ENCODE measurements at regions not wholly inside any gene's neighbourhood (a gene's known extent, or its start where the extent isn't known, plus 50 kb on each side); places are given as distances from the start of the nearest gene placed in this dataset.

GRCh38 chr9:86893811-86894490 is 53.4 kb downstream of the GAS1 start:
- DNase-seq = no peak

GRCh38 chr9:86892576-86892975 is 54.7 kb downstream of the GAS1 start:
- DNase-seq = no peak

DNA sequence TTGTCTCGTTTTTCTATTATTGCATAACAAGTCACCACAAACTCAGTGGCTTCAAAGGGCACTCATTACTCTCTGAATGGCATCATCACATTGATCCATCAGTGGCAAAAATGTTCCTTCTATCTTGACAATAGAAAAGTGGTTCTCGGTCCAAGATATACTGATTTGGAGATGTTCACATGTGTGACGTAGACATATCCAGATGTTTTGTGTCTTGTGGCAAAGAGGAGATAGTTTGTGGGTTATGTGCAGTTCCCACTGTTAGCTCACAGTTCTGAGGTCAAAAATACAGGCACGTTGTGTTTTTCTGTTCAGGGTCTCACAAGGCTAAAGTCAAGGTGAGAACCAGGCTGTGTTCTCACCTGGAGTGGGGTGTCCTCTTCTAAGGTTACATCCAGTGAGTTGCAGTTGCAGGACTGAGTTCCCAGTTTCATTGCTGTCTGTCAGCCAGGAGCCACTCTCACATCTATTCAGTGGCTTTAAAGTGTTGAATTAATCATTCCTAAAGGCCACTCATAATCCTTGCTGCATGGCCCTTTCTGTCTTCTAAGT is 55.3 kb downstream of the GAS1 start:
- no peak for DNase-seq

GRCh38 chr9:86891091-86891490 is 56.2 kb downstream of the GAS1 start:
- no peak for DNase-seq

- no peak for DNase-seq
Measured at GRCh38 chr9:86885232-86885631, 62.1 kb downstream of the GAS1 start.

GRCh38 chr9:86876621-86877196 is 70.6 kb downstream of the GAS1 start:
- DNase-seq = no peak

- no peak for DNase-seq
Measured at GRCh38 chr9:86868616-86869015, 78.7 kb downstream of the GAS1 start.

- DNase-seq = no peak
Measured at GRCh38 chr9:86867804-86868313, 79.4 kb downstream of the GAS1 start.

- DNase-seq = no peak
Measured at GRCh38 chr9:86865952-86866351, 81.4 kb downstream of the GAS1 start.

GRCh38 chr9:86860006-86860405 is 87.3 kb downstream of the GAS1 start:
- DNase-seq = no peak

- DNase-seq = no peak
Measured at GRCh38 chr9:86859056-86859455, 88.2 kb downstream of the GAS1 start.

DNA sequence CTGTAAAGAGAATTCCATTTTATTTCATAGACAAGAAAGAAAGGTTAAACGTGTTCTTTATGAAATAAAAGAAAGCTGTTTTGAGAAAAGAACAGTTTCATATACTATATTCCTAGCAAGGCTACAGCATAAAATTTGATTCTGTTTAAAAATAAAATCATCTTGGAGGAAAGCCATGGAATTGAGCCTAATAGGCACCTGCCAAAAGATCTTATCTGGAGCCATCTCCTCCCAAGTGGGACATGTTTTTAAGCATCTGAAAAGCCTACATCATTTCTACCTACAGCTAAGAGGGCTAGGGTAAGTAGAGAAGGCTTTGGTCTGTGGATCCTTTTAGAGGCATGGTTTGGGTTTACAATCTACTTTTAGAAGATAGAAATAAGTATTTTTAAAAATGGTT is 89.3 kb downstream of the GAS1 start:
- DNase-seq = no peak

DNA sequence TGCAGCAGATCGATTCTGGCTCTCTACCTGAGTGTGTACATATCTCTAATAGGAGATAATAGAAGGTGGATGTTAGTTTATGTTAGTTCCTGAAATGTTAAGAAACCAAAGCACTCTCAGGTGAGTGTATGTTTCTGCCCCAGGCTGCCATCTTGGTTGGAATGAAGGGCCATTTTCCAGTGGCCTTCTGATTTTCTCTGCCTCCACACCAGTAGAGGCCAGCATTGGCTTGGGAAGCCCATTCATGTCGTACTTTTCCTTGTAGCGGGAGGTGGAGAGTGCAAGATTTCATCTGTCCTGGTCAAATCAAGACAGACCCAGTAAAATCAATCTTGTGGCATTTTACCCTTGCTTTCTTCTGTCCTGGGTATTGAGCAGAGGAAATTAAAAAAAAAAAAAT is 91.0 kb downstream of the GAS1 start:
- no peak for DNase-seq

DNA sequence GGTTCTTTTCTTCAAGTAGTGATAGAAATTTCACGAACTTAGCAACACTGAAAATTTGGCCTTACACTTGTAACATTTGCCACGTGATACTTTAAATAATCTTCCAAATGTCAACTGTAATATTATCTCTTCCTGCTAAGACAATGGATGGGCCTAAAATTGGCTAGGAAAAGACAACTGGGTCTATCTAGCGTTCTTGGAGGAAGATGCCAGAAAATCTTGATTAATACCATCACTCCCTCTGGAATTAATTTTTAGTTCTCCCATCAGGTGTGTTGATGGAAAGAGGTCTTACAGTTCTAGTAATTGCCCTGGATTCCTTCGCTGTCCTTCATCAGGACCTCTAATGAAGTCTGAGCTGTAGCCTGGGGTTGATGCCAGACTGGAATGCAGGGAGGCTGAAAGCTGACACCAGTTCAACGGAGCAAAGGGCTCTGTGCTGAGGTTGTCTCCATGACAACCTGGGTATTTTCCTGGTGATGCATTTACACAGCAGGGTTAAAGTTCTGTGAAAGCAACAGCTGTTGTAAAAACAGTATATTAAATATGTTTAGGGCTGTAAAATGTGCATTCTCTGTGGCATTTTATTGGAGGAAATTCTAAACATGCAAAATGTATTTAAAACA is 92.3 kb downstream of the GAS1 start:
- DNase-seq = peak; percentile 94

DNA sequence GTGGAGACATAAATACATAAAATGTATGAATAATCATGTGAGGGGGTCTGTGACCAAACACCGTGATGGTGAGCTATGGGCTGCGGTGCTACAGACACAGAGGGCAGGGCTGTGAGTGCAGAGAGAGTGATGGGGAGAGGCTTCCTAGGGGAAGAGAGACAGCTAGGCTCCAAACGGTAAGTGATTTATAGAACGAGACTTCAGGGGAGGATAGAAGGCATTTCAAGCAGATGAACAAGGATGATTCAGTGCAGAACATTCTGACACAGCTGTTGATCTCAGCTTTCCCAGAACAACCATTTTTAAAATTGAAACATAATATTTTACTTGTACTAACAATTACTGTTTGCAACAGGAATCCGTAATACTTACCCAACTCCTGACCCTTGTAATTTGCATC is 100.7 kb downstream of the GAS1 start:
- peak; percentile 70 for DNase-seq

DNA sequence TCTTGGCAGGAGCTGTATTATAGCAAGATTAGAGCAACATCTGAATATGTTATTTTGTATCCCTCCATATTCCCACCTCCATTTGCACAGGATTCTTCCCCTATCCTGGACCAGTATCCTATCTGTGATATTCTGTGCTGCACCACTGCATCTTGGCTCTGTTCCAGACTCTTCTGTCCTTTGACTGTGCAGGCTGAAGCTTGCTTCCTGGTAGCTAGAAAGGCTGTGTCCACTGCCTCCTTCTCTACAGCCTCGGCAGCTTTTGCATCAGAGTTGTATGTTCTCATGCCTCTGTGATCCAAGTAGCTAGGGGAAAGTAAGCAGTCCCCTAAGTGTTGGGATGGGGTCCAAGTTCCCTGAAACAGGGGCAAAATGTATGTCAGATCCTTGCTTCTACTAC is 104.1 kb downstream of the GAS1 start:
- DNase-seq = peak; percentile 28

DNA sequence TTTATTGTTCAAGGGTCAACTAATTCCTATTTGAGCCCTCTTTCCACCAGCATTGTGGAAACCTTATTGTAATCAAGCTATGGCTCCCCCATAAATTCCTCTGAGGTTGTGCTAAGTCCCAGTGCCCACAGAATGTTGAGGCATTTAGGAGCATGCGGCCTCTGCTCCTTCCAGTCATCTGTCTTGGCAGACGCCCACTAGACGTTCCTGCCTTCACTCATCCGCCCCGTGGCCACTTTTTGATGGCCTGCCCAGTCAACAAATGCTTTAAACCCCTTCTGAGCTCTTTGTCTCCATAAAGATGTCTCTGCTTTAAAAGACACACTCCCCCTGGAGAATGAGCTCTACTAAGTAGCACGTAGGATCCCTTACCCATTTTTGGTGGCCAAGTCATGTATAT is 104.7 kb downstream of the GAS1 start:
- DNase-seq = peak; percentile 30

DNA sequence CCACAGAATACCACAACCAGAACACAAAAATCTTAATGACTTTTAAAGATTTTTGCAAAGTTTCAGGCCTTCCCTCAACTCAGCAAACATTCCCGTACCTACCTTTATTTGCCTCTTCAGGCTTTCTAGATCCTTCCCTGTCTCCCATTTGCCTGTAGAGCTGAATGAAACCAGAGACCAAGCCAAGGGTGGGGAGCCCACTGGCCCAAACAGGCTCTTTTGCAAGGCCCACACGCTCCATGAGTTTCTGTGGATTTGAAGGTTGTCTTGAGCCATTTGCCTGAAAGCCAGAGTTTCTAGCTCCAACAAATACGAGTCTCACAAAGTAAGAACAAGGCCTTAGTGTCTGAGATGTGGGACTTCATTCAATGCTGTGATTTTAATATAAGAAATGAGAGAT is 107.8 kb downstream of the GAS1 start:
- DNase-seq = no peak

- DNase-seq = peak; percentile 38
Measured at GRCh38 chr9:86838519-86839497, 108.5 kb downstream of the GAS1 start.

DNA sequence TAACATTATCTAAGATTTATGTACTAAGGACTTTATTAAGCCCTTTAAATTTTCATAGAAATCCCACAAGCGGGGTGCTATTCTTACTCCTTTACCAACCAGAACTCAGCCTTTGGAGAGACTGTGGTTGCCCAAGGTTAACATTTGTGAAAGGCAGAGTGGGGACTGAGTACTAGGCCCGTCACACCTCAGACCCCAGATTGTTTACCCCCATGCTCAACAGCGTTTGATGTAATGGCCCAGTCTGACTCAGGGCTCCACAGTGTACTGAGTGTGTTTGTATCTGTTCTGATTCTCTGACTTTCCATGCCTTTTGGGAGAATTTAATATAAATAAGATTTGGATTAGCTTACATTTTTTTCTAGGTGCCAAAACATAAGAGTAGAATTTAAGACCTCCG is 110.0 kb downstream of the GAS1 start:
- no peak for DNase-seq

GRCh38 chr9:86836797-86837196 is 110.5 kb downstream of the GAS1 start:
- no peak for DNase-seq

DNA sequence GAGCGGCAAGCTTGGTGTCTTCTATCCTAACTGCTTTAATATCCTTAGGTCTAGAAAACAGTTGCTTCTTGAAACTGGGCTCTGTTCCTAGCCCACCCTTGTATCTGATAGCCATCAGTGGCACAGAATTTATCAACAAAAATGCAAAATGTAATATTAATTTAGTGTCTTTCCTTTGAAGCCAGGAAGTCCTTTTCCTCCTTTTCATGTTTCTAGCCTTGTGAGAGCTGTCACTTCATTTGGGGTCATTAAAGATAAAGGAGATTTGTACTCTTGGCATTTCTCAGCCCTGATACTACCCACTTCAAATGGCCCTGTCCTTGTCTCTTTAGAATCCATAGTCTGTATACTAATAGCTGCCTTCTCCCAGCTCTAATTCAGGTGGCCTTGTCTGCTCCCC is 111.0 kb downstream of the GAS1 start:
- no peak for DNase-seq

GRCh38 chr9:86830356-86830755 is 117.0 kb downstream of the GAS1 start:
- DNase-seq = no peak
